HepG2 (cell line): ENCODE measurements at regions not wholly inside any gene's neighbourhood (a gene's known extent, or its start where the extent isn't known, plus 50 kb on each side); places are given as distances from the start of the nearest gene placed in this dataset.

Experiments
- ATAC-seq: fragments of 200-7000 bp; cut with Tn5 transposase; 3 replicates; pipeline ENCODE4 v1.9.1; 2020; ENCODE audit warnings: mild to moderate bottlenecking, moderate library complexity
- BruUV-seq: library from RNA; stranded (reverse); fragments of 400-500 nt; replicated peaks from 2 replicates; lab custom pipeline; 2021; lab: Mats Ljungman, UMichigan
- CTCF ChIA-PET: fragments of 300-600 bp; formaldehyde crosslinking; extraction: SDS; loops from one replicate; lab custom pipeline; 2021; ENCODE audit warnings: low total read pairs, inconsistent platforms, low intra/inter-chr PET ratio; lab: Yijun Ruan, JAX
- POLR2A ChIA-PET: fragments of 350-600 bp; sonication (Branson Sonifier 250); formaldehyde crosslinking; loops from one replicate; lab custom pipeline; 2020; ENCODE audit warnings: antibody characterized with exemption, inconsistent platforms; lab: Yijun Ruan, JAX
- DNase-seq: peaks from one replicate; pipeline ENCODE4 v3.0.0-alpha.2; 2015; ENCODE audit warnings: low spot score
- FAIRE-seq: peaks from 3 replicates; lab custom pipeline; 2011; peaks lifted over from hg19 to GRCh38; lab: Jason Lieb, UNC
- H2AFZ ChIP-seq: one replicate; pipeline ENCODE4 v1.6.1; 2011; ENCODE audit warnings: low read length, inconsistent platforms
- H3K27ac ChIP-seq: fragments of 300-600 bp; 3 replicates; pipeline ENCODE4 v1.8.0; 2011; ENCODE audit warnings: mixed run types, mild to moderate bottlenecking, mixed read lengths, low read length, inconsistent platforms; ENCODE audit not compliant: insufficient read depth; ENCODE audit errors: extremely low read length
- H3K27me3 ChIP-seq, 2 experiments: fragments of 200-600 bp in 1 of 2; 2 replicates in 1 of 2; 3 replicates in 1 of 2; pipeline versions ENCODE4 v1.6.0 to v1.8.0; 2011; ENCODE audit warnings: low read length in 2 of 2, mild to moderate bottlenecking in 2 of 2, moderate library complexity in 2 of 2, inconsistent platforms in 1 of 2; ENCODE audit not compliant: insufficient read depth in 2 of 2, control insufficient read depth in 1 of 2
- H3K36me3 ChIP-seq, 2 experiments: fragments of 200-600 bp in 1 of 2; replicated peaks in 1 of 2; 2 replicates in 1 of 2; 3 replicates in 1 of 2; pipeline versions ENCODE4 v1.5.1 to v1.8.0; 2011; ENCODE audit warnings: low read length in 2 of 2, inconsistent platforms in 1 of 2; ENCODE audit not compliant: insufficient read depth in 2 of 2, control insufficient read depth in 1 of 2
- H3K4me1 ChIP-seq: 2 replicates; pipeline ENCODE4 v1.5.1; 2012; ENCODE audit warnings: low read length, inconsistent platforms; ENCODE audit not compliant: insufficient read depth
- H3K4me2 ChIP-seq: 2 replicates; pipeline ENCODE4 v1.6.0; 2011; ENCODE audit warnings: low read depth, low read length, inconsistent platforms
- H3K4me3 ChIP-seq, 3 experiments: fragments of 200-600 bp in 1 of 3; sonication (generic), shearing (Covaris generic) in 1 of 3; replicated peaks in 1 of 3; 2 replicates each; pipeline ENCODE4 v1.5.1; 2011 to 2016; ENCODE audit warnings: low read length in 3 of 3, inconsistent platforms in 2 of 3, low read depth in 2 of 3, mild to moderate bottlenecking in 2 of 3, control low read depth in 1 of 3, mixed read lengths in 1 of 3; ENCODE audit not compliant: insufficient read depth in 1 of 3
- H3K79me2 ChIP-seq: one replicate; pipeline ENCODE4 v1.6.1; 2011; ENCODE audit warnings: low read length, inconsistent platforms; ENCODE audit not compliant: insufficient read depth
- H3K9ac ChIP-seq: 2 replicates; pipeline ENCODE4 v1.6.0; 2011; ENCODE audit warnings: mild to moderate bottlenecking, low read depth, low read length, inconsistent platforms; ENCODE audit not compliant: insufficient read depth
- H3K9me3 ChIP-seq: 2 replicates; pipeline ENCODE4 v1.5.1; 2012; ENCODE audit warnings: mild to moderate bottlenecking, low read length
- H4K20me1 ChIP-seq: 2 replicates; pipeline ENCODE4 v1.6.0; 2011; ENCODE audit warnings: inconsistent platforms, mild to moderate bottlenecking, low read length, moderate library complexity; ENCODE audit not compliant: insufficient read depth
- ERF ChIP-seq: IDR thresholded peaks from 2 replicates; pipeline ENCODE4 v1.6.1; 2018; ENCODE audit warnings: missing biosample characterization, missing genetic modification reagents
- GFI1 ChIP-seq: sonication (generic); formaldehyde crosslinking; IDR thresholded peaks from 2 replicates; pipeline ENCODE4 v1.5.0; 2020; ENCODE audit warnings: missing genetic modification reagents, mild to moderate bottlenecking, borderline replicate concordance
- IRX3 ChIP-seq: sonication (generic); formaldehyde crosslinking; IDR thresholded peaks from 2 replicates; pipeline ENCODE4 v1.8.1; 2023; ENCODE audit warnings: mild to moderate bottlenecking, low read depth, missing genetic modification reagents, borderline replicate concordance
- LCORL ChIP-seq, 2 experiments: fragments of 450-650 bp in 1 of 2; sonication (generic) in 1 of 2; formaldehyde crosslinking in 1 of 2; IDR thresholded peaks; 2 replicates each; pipeline versions ENCODE4 v1.5.0 to v1.6.1; 2017 to 2020; ENCODE audit warnings: antibody characterized with exemption in 1 of 2, missing genetic modification reagents in 1 of 2
- MAZ ChIP-seq, 2 experiments: sonication (generic) in 1 of 2; formaldehyde crosslinking in 1 of 2; IDR thresholded peaks; 2 replicates each; pipeline versions ENCODE4 v1.5.0 to v1.6.1; 2012 to 2020; ENCODE audit warnings: low read depth in 2 of 2, mild to moderate bottlenecking in 2 of 2, borderline replicate concordance in 1 of 2, improper control_type of control experiment in 1 of 2, low read length in 1 of 2, missing genetic modification reagents in 1 of 2, moderate library complexity in 1 of 2
- SSRP1 ChIP-seq: IDR thresholded peaks from 2 replicates; pipeline ENCODE4 v1.6.1; 2016; ENCODE audit warnings: control low read depth
- TFE3 ChIP-seq: IDR thresholded peaks from 2 replicates; pipeline ENCODE4 v1.6.1; 2016
- ZBTB49 ChIP-seq: sonication (generic); formaldehyde crosslinking; IDR thresholded peaks from 2 replicates; pipeline ENCODE4 v1.4.0; 2020; ENCODE audit warnings: missing genetic modification reagents, borderline replicate concordance
- ZNF30 ChIP-seq: sonication (generic); formaldehyde crosslinking; IDR thresholded peaks from 2 replicates; pipeline ENCODE4 v1.5.0; 2020; ENCODE audit warnings: mild to moderate bottlenecking, missing genetic modification reagents
- ZNF629 ChIP-seq: sonication (generic); formaldehyde crosslinking; conservative IDR thresholded peaks from 2 replicates; pipeline ENCODE4 v1.5.0; 2020; ENCODE audit warnings: missing genetic modification reagents
- ZNF660 ChIP-seq: sonication (generic); formaldehyde crosslinking; IDR thresholded peaks from 2 replicates; pipeline ENCODE4 v1.5.1; 2020; ENCODE audit warnings: mild to moderate bottlenecking, low read depth, missing genetic modification reagents, borderline replicate concordance
- ZNF747 ChIP-seq: sonication (generic); formaldehyde crosslinking; IDR thresholded peaks from 2 replicates; pipeline ENCODE4 v1.8.1; 2023; ENCODE audit warnings: missing genetic modification reagents, mild to moderate bottlenecking, borderline replicate concordance
- ZSCAN25 ChIP-seq: sonication (generic); formaldehyde crosslinking; IDR thresholded peaks from 2 replicates; pipeline ENCODE4 v1.8.0; 2022; ENCODE audit warnings: mild to moderate bottlenecking, missing genetic modification reagents
- in situ Hi-C: cut with HindIII; loops from 2 replicates; pipeline ENCODE4 v1.10.0; 2017; ENCODE audit warnings: low pct_unique_long_range_greater_than_20kb; ENCODE audit not compliant: extremely low pct_ligation_motif_present
- intact Hi-C: fragments of 100-400 bp; cut with micrococcal nuclease; formaldehyde crosslinking; loops from one replicate; pipeline ENCODE4 v1.10.0; 2022; ENCODE audit not compliant: unreplicated experiment
- TF ChIP-seq, protein P1 (sequence below): sonication (generic); formaldehyde crosslinking; IDR thresholded peaks from 2 replicates; pipeline ENCODE4 v1.4.0; 2020; ENCODE audit warnings: missing genetic modification reagents

DNA sequence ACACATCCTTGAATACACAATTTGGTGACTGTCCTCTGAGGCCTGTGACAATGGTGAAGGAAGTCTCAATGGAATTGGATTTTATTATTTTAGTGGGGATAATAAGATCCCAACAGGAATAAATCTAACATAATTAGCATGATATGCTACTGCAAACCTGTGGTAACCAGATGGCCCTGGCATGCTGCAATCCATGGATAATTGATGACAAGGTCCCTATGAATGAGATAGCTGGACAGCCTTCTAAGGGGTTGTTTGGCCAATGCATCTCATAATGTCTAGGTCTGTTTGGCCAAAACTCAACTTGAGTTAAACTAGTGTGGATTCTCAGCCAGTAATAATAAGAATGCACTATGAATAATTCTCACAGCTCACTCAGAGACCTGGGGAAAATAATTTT is 145.3 kb upstream of the GALNTL6 start:
- in situ Hi-C loops, result no loop called here
- no peak for ATAC-seq
- TF ChIP-seq GFI1 (CRISPR knock-in tag) (no peak), ZNF660 (CRISPR knock-in tag) (no peak), MAZ (IDR thresholded peaks at IDR 0.05; ENCODE audit: borderline replicate concordance, low read depth, low read length) (no peak), MAZ (CRISPR knock-in tag; IDR thresholded peaks at IDR 0.05; ENCODE audit: low read depth) (no peak), ZNF30 (CRISPR knock-in tag) (no peak), TFE3 (CRISPR knock-in tag) (no peak), ZBTB49 (CRISPR knock-in tag) (no peak), IRX3 (no peak), LCORL (IDR thresholded peaks at IDR 0.05) (no peak), LCORL (CRISPR knock-in tag; IDR thresholded peaks at IDR 0.05) (no peak), SSRP1 (no peak), ERF (no peak), ZSCAN25 (CRISPR knock-in tag) (no peak), ZNF747 (CRISPR knock-in tag) (no peak), ZNF629 (no peak)
- TF ChIP-seq, protein P1, sequence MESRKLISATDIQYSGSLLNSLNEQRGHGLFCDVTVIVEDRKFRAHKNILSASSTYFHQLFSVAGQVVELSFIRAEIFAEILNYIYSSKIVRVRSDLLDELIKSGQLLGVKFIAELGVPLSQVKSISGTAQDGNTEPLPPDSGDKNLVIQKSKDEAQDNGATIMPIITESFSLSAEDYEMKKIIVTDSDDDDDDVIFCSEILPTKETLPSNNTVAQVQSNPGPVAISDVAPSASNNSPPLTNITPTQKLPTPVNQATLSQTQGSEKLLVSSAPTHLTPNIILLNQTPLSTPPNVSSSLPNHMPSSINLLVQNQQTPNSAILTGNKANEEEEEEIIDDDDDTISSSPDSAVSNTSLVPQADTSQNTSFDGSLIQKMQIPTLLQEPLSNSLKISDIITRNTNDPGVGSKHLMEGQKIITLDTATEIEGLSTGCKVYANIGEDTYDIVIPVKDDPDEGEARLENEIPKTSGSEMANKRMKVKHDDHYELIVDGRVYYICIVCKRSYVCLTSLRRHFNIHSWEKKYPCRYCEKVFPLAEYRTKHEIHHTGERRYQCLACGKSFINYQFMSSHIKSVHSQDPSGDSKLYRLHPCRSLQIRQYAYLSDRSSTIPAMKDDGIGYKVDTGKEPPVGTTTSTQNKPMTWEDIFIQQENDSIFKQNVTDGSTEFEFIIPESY, result no peak
- TF ChIP-seq, all 625 proteins: peak for 0
- Histone ChIP-seq H3K27me3 (no peaks in the 10 kb centered on the region), H3K9me3 (no peaks in the 10 kb centered on the region), H3K36me3 (no peaks in the 10 kb centered on the region), H3K4me3 (no peak overlapping the region), H4K20me1 (no peaks in the 10 kb centered on the region), H3K4me2 (no peak overlapping the region), H3K79me2 (no peaks in the 10 kb centered on the region), H3K9ac (no peak overlapping the region), H3K27ac (no peak overlapping the region), H2AFZ (no peak overlapping the region), H3K4me1 (no peaks in the 10 kb centered on the region)
- intact Hi-C loops, result no loop called here
- no TSS peak for BruUV-seq
- FAIRE-seq (no peak), DNase-seq (no peak)
- CTCF ChIA-PET, result no interaction called here
- POLR2A ChIA-PET, result no interaction called here
